ENCODE measurements at regions not wholly inside any gene's neighbourhood (a gene's known extent, or its start where the extent isn't known, plus 50 kb on each side); places are given as distances from the start of the nearest gene placed in this dataset.
A peak's percentile ranks its signal among the peaks of the same experiment; 100 is the strongest.

DNA sequence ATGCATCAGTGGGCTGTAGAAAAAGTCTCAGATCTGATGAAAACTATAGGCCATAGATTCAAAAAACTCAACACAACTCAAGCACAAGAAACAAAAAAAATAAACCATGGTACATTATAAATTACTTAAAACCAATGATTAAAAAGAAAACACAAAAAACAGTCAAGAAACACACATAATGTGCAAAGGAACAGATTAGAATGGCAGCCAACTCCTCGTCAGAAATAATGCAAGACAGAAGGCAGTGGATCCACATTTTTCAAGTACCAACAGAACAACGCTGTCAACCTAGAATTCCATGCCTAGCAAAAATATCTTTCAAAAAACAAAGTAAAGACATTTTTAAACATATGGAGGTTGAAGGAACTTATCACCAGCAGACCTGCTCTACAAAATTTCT is 69.7 kb downstream of the PSMB1 start:
- no peak for DNase-seq

DNA sequence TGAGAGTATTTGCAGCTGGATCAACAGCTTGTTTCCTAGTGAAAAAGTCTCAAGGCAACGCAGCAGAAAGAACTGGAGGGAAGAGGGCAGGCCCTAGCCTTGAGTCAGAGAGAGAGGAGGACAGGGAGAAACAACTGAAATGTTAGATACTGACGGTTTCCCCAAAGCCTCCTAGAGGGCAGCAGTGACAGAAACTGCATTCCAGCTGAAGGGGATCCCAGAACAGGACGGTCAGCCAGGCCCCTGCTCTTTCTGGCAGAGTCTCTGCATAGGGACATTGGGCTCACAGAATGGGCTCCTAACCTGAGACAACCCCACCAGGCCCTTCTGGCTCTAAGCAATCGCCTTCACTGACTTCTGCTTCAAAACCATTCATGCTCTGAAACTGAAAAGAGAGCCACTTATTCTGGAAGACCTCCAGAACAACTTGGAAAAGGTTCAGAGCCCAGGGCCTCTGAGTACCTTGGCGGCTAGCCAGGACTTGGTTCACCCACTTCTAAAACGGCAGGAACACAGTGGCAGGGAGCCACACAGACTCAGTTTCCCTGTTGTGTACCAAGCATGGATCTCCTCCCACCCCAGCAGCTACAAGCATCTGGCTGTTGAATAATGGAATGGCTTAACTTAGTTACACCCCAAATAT is 72.9 kb downstream of the PSMB1 start:
- no peak for DNase-seq

DNA sequence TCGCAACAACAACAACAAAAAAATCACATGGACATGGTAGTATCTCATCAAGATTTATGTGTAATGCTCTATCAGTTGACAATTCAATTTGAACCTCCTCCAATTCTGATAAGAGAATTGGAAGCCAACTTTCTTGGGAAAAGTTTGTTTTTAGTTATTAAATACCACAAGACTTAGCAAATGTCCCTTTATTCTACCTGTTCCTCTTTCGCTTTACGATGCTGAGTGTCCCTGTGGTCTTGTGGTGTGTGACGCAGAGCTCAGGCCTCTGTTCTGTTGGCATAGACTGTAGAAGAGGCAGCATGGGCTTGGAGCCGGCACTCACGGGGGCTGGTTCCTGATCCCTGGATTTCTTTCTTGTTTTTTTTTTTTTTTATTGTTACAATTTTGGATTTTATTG is 76.7 kb downstream of the PSMB1 start:
- DNase-seq: peak; percentile 80

DNA sequence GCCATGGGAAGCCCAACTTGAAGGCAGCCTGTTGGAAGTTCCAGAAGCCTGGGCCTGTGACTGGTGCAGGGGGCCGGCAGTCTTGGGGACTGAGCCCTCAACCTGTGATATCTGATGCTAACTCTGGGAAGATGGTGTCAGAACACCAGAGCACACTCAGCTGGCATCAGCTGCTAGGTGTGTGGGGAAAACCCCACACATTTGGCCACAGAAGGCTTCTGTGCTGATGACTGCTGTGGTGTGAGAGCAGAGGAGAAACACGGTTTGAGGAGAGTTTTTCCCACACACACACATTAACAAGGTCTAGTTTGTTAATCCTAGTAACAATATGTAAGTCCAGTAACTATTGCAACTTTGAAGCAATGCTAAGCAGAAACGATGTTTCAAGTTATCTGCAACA is 78.0 kb downstream of the PSMB1 start:
- DNase-seq: no peak

DNA sequence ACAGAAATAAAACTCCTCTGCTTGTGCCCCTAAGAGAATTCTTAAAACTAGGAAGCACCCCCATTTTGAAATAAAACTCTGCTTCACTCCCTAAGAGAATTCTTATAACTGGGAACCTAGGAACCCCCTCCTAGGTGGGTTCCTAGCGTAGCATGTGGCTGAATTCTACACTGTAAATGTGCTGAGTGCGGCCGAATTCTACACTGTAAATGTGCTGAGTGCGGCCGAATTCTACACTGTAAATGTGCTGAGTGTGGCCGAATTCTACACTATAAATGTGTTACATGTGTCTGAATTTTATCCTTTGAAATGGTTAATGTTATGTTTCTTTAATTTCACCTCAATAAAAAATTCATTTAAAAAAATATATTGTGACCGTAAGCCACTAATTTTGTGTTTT is 79.3 kb downstream of the PSMB1 start:
- DNase-seq: no peak

DNA sequence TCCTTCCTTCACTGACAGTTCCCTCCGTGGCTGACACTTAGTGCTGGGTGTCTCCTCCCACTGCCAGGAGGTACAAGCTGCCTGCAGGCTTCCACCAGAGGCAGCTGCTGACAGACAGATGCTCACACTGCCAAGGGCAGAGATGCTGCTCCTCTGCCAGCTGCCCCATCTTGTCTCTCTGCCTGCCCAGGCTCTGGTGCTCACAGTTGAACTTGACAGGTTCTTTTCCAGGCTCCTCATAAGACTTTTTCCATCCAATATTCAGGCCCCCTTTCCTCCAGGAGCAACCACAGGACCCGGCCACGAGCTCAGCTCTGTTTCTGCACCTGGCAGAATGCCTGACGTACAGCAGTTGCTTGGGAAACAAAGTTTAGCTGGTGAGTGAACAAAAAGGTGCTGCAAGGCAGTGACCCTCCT is 79.8 kb downstream of the PSMB1 start:
- DNase-seq: no peak

DNA sequence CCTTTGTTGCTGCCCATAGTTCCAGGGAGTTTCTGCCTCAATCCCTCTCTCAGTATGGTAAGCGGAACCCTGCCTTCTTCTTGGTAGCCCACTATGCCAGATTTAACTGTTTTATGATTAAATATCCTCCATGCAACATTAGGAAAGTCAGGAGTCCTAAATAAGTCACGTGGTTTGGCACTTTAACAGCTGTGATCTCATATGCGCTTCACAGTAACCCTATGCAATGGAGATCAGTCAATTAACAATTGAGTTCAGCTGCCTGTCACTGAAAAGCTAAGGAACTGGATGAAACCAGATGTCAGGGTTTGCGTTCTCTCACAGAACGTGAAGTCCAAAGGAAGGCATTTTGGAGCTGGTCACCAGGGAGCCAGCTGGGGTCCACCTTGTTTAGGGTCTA is 81.6 kb downstream of the PSMB1 start:
- DNase-seq: no peak

DNA sequence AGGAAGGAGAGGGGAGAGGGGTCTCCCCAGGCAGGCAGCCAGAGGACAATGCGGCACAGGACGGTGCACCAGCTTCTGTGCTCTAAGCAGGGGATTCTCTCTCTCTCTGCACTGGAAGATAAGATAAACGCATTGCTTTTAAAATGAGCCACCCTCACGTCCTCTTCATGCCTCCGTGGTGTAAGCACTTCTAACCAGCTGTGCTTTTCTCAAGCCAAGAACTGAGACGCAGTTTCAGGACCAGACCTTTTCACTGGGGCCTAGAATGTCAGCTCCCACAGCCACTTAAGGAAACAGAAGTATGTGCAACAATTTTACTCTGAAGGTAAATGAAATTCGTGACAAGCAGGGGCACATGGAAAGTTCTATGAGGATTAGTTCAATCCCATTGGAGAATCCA is 82.4 kb downstream of the PSMB1 start:
- DNase-seq: no peak

DNA sequence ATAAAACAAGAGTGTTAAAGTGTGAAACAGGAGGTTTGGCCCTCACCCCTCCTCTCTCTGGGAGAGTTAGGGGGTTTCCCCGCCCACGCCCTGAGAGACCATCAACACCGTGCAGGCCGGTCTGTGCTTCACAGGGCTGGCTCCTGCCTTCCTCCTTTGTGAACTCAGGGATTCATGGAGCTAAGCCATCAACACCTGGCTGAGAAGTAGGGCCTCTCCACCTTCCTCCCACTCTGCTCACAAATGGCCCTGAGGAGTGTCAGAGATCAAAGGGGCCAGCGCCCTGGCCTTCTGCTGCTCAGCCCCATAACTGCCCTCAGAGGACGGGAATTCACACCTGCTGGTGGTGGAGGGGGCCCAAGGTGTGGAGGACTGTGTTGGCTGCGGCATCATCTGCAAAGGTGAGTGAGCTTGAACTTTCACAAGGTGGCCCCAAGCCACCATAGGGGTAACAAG is 88.6 kb downstream of the PSMB1 start:
- no peak for DNase-seq

DNA sequence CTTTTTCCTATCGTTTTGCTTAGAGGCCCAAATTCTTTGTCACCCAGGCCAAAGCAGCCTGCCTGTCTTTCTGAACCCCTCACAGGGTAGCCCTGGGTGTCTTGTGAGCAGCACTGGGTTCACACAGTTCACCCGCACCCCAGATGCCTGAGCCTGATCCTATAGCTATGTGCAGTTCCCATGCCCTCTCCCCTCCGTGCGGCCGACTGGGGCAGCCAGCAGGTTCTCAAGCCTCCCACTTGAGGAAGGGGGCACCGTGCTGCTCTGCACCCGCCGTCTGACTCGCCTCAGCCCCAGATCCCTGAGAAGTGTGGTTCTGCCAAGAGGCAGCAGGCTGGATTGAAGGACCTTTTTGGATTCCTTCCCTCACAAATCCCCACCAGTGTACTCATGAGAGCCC is 89.0 kb downstream of the PSMB1 start:
- DNase-seq: no peak

DNA sequence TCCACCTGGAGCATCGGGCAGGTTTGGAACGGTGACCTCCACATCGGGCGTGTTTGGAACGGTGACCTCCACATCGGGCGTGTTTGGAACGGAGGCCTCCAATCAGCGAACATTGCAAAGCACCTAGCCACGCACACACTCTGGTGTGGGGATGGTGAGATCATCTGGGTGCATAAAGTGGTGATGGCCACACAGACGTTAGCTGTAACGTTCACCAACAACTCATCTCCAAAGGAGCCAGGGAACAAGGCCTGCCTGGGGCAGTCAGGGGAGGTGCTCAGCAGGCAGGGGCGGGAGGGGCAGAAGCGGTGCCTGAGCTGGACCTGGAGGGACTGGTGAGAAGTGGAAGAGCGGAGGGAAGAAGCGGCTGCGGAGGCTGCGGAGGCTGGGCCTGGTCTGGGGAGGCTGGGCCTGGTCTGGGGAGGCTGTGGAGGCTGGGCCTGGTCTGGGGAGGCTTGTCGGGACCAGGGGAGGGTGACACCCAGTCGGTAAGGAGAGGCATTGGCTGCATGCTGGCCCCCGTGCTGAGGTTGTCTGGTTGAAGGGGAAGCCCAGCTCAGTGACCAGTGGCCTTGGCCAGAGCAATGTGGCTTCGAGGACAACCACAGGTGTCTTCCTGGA is 89.9 kb downstream of the PSMB1 start:
- no peak for DNase-seq

DNA sequence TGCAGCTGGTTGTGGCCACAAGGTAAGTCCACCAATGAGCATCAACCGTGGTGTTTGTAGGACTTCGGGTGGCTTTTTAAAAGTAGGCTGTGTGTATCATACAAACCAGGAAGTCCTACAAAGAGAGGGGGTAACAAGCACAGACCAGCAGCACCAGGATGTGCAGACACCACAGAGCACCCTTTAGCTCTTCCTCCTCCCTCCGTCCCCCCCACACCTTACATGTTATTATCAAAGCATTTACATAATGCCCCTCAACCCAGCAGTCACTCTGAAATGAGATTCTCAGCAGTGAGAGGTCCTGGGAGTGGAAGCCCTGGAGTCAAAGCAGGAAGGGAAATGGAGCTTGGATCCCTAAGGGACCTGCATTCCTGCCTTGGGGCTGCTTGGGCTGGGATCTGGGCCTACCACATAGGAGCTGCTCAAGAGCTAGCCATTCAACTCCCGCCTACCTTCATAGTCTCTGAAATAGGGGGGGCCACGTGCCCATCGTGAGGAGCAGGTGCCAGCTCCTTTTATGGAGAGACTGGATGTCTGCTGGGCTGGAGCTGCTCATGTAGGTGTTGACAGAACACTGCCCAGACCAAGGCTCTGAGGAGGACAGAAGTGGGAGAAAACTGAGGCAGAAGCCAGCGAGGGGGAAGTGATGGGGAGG is 90.6 kb downstream of the PSMB1 start:
- DNase-seq: no peak

DNA sequence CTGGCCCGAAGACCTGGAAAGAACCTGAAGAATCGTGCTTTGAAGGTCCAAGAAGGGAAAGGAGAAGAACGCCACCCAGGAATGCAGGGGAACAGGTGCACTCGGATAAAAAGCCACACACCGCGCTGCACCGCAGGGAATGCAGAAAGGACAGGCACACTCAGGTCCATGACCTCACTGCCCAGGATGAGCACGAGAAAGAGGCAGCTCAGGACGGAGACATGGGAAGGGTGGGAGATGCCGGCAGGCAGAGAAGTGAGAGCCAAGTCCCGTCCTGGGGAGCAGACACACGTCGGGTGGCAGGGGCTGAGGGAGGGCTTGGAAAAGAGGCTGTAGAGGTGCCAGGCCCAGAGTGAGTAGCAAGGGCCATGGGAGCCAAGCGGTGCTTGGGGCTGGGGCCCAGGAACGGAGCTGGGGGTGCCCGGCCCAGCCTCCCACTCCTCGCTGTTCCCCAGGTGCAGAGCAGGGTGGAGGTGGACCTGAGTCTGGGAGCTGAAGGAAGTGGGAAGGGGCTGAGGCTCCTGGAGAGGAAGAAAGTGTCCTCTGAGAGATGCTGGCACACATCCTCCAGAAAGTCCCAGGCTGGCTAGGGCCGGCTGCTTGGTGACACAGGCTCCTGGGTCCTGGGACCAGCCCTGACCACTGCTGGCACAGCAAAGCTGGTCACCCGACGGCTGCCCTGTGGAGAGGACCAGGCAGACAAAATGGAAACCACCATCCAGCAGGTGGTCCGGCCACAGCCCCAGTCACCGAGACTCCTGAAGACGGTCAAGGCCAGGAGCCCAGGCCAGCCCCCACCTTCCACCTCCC is 91.3 kb downstream of the PSMB1 start:
- no peak for DNase-seq

DNA sequence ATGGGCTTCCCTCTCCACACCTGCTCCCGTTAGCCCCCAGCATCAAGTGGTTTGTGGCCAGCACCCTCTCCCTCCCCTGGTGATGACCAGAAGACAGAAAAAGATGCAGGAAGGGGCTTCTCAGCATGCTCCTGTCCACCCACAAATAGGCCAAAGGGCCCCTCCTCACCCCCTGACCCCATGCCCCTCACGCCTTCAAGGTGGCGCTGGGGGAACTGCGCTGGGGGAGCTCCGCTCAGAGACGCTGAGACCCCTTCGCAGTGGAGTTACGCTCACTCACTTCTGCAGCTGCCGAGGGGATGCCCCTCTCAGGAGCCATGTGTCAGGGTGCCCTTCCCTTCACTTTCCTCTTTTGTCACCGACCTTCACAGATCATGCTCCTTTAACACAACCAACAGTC is 92.0 kb downstream of the PSMB1 start:
- DNase-seq: no peak

DNA sequence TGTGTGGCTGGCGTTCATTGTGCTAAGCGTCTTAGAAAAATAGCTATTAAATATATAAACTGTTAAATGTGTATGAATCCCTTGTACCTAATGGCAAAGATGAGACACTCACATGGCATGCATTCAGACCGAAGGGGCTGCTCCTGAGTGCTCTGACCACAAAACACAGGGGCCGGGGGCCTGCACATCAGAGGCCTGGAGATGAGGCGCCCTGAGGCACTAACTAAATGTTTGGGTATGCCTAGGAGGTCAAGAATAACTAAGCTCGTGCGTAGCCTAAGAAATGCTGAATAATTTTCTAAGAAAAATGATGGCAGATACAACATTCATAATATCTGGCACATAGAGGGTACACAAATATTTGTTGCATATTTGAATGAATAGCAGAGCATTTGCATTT is 92.5 kb downstream of the PSMB1 start:
- DNase-seq: no peak

DNA sequence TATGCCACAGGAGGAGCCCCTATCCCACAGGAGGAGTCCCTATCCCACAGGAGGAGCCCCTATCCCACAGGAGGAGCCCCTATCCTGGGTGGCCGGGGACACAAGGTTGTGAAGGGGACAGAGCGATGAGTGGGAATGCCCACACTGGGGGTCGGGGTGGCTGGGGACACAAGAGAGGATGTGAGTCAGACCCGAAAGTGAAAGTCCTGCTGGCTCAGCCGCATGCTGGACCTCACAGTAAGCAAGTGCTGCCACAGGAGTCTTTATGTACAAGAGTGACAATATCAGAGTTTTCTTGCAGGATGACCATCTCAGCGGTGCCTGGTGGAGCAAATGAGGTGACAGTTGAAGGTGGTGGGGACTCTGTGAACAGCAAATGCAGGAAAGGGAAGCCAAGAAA is 93.7 kb downstream of the PSMB1 start:
- DNase-seq: peak; percentile 75

DNA sequence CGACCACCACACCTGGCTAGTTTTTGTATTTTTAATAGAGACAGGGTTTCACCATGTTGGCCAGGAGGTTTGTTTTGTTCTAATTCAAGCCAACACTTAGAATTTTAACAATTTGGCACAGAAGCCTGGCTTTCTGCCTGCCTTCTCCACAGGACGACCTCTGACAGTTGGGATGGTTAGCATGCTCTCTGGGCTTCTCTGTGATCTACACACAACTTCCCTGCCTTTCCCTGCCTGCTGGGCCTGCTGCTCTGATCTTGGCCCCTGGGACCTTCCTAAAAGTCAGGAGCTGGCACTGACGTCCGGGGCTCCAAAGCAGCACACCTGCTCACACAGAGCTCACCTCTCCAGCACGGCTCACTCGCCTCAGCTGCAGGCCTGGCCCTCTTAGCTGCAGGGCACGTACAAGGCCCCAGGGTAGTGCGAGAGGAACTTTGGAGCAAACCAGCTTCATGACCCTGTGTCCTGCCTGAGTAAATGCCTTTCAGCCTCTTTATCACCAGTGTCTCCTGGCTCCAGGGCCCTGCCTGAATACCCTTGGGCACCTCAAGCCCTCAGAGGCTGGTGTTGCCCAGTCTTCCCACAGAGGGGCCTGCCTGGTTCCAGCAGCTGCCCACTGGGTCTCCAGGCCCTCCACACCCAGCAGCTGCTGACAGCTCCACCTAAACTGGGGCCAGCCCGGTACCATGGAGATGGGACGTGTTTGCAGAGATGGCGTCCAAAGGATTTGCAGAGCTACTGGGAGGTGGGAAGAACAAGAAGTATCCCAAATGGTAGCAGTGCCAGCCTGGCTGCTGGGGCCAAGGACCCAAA is 96.0 kb downstream of the PSMB1 start:
- no peak for DNase-seq

All from inflammatory macrophage treated with lipopolysaccharide for 4 hours (primary cell).